GM12878 (cell line): ENCODE measurements at regions not wholly inside any gene's neighbourhood (a gene's known extent, or its start where the extent isn't known, plus 50 kb on each side); places are given as distances from the start of the nearest gene placed in this dataset.

Source experiments
- ATAC-seq: fragments of 200-7000 bp; cut with Tn5 transposase; 3 replicates; pipeline ENCODE4 v1.9.1; 2020; ENCODE audit warnings: mild to moderate bottlenecking, moderate library complexity
- BruUV-seq: library from RNA; stranded (reverse); fragments of 400-500 nt; replicated peaks from 2 replicates; lab custom pipeline; 2021; lab: Mats Ljungman, UMichigan
- CTCF ChIA-PET: fragments of 300-600 bp; sonication (Branson Sonifier 250); formaldehyde crosslinking; extraction: SDS; loops from one replicate; lab custom pipeline; 2021; ENCODE audit warnings: inconsistent platforms; lab: Yijun Ruan, JAX
- POLR2A ChIA-PET: fragments of 350-600 bp; formaldehyde crosslinking; extraction: SDS; loops from one replicate; lab custom pipeline; 2021; ENCODE audit warnings: inconsistent platforms; lab: Charles Lee
- RAD21 ChIA-PET: fragments of 300-600 bp; sonication (Branson Sonifier 250); formaldehyde crosslinking; loops from one replicate; lab custom pipeline; 2023; ENCODE audit warnings: antibody characterized with exemption; ENCODE audit not compliant: unreplicated experiment; lab: Charles Lee
- SMC1A ChIA-PET: fragments of 300-600 bp; sonication (Branson Sonifier 250); formaldehyde crosslinking; loops from one replicate; lab custom pipeline; 2023; ENCODE audit not compliant: unreplicated experiment, uncharacterized antibody; lab: Charles Lee
- DNase-seq: peaks from one replicate; pipeline ENCODE4 v3.0.0-alpha.2; 2011; ENCODE audit warnings: low read depth, low spot score
- FAIRE-seq: peaks from 3 replicates; lab custom pipeline; 2011; peaks lifted over from hg19 to GRCh38; lab: Jason Lieb, UNC
- H2AFZ ChIP-seq: 2 replicates; pipeline ENCODE4 v1.6.0; 2011; ENCODE audit warnings: low read depth, low read length, control low read depth; ENCODE audit not compliant: control insufficient read depth
- H3K27ac ChIP-seq: 2 replicates; pipeline ENCODE4 v1.5.1; 2011; ENCODE audit warnings: control low read depth; ENCODE audit not compliant: control insufficient read depth, insufficient read depth
- H3K27me3 ChIP-seq, 2 experiments: replicated peaks in 1 of 2; 2 replicates each; pipeline versions ENCODE4 v1.6.0 to v1.6.1; 2011; ENCODE audit warnings: low read length in 1 of 2; ENCODE audit not compliant: control insufficient read depth in 2 of 2, insufficient read depth in 2 of 2
- H3K36me3 ChIP-seq, 2 experiments: 2 replicates each; pipeline ENCODE4 v1.5.1; 2011; ENCODE audit warnings: low read length in 1 of 2; ENCODE audit not compliant: control insufficient read depth in 2 of 2, insufficient read depth in 2 of 2
- H3K4me1 ChIP-seq: 2 replicates; pipeline ENCODE4 v1.6.1; 2011; ENCODE audit warnings: mild to moderate bottlenecking, low read length, moderate library complexity, mixed read lengths; ENCODE audit not compliant: control insufficient read depth, insufficient read depth
- H3K4me2 ChIP-seq: 2 replicates; pipeline ENCODE4 v1.6.0; 2011; ENCODE audit warnings: control low read depth; ENCODE audit not compliant: control insufficient read depth, insufficient read depth
- H3K4me3 ChIP-seq: fragments of 200-600 bp; sonication (generic); 2 replicates; pipeline ENCODE4 v1.5.1; 2016
- H3K79me2 ChIP-seq: 2 replicates; pipeline ENCODE4 v1.6.0; 2011; ENCODE audit warnings: low read length; ENCODE audit not compliant: control insufficient read depth, insufficient read depth
- H3K9ac ChIP-seq: 2 replicates; pipeline ENCODE4 v1.8.0; 2011; ENCODE audit warnings: low read length, control low read depth, mixed read lengths; ENCODE audit not compliant: control insufficient read depth, insufficient read depth
- H3K9me3 ChIP-seq: replicated peaks from 3 replicates; pipeline ENCODE4 v1.5.1; 2011; ENCODE audit warnings: mild to moderate bottlenecking, low read length; ENCODE audit not compliant: control insufficient read depth, insufficient read depth
- H4K20me1 ChIP-seq: 2 replicates; pipeline ENCODE4 v1.6.0; 2011; ENCODE audit not compliant: control insufficient read depth, insufficient read depth
- FOXM1 ChIP-seq: IDR thresholded peaks from 2 replicates; pipeline ENCODE4 v1.6.1; 2012; ENCODE audit warnings: low read depth, mild to moderate bottlenecking, inconsistent platforms, low read length, moderate library complexity
- NFYA ChIP-seq: IDR thresholded peaks from 2 replicates; pipeline ENCODE4 v1.6.1; 2011; ENCODE audit warnings: low read depth, mild to moderate bottlenecking, low read length, improper control_type of control experiment, borderline replicate concordance
- NR2F1 ChIP-seq: fragments of 450-650 bp; conservative IDR thresholded peaks from 2 replicates; pipeline ENCODE4 v1.6.1; 2017; ENCODE audit warnings: mild to moderate bottlenecking
- RB1 ChIP-seq: fragments of 450-650 bp; formaldehyde crosslinking; IDR thresholded peaks from 2 replicates; pipeline ENCODE4 v1.6.1; 2017; ENCODE audit warnings: mild to moderate bottlenecking, borderline replicate concordance
- SMAD5 ChIP-seq: IDR thresholded peaks from 2 replicates; pipeline ENCODE4 v1.6.1; 2016; ENCODE audit warnings: antibody characterized with exemption, low read depth
- TARDBP ChIP-seq: IDR thresholded peaks from 2 replicates; pipeline ENCODE4 v1.6.1; 2016; ENCODE audit warnings: borderline replicate concordance
- ZNF207 ChIP-seq: fragments of 450-650 bp; IDR thresholded peaks from 2 replicates; pipeline ENCODE4 v1.6.1; 2014; ENCODE audit warnings: antibody characterized with exemption, mild to moderate bottlenecking, borderline replicate concordance
- WGBS: methylation state at CpG from one replicate; pipeline ENCODE4 v1.1.6; 2016; ENCODE audit warnings: low lambda C conversion rate; ENCODE audit not compliant: insufficient replicate concordance, insufficient coverage; ENCODE audit errors: missing lambda C conversion rate; 5-methylcytosine and 5-hydroxymethylcytosine counted together
- in situ Hi-C: fragments of 300-500 bp; cut with MboI; formaldehyde crosslinking; loops from 9 replicates; pipeline ENCODE4 v1.14.3; 2018; ENCODE audit warnings: mixed read lengths
- intact Hi-C: fragments of 100-400 bp; cut with micrococcal nuclease; formaldehyde crosslinking; loops from one replicate; pipeline ENCODE4 v1.14.2; 2022; ENCODE audit not compliant: unreplicated experiment
- TF ChIP-seq, protein P1 (sequence below): IDR thresholded peaks from 2 replicates; pipeline ENCODE4 v1.6.1; 2012; ENCODE audit warnings: improper control_type of control experiment, low read depth, low read length; ENCODE audit not compliant: insufficient replicate concordance
- TF ChIP-seq, protein P2 (sequence below): fragments of 450-650 bp; IDR thresholded peaks from 2 replicates; pipeline ENCODE4 v1.6.1; 2017; ENCODE audit warnings: mild to moderate bottlenecking
- TF ChIP-seq, protein P3 (sequence below): fragments of 450-650 bp; IDR thresholded peaks from 2 replicates; pipeline ENCODE4 v1.6.1; 2017; ENCODE audit warnings: mild to moderate bottlenecking, moderate library complexity
- TF ChIP-seq, protein P4 (sequence below): fragments of 450-650 bp; IDR thresholded peaks from 2 replicates; pipeline ENCODE4 v1.6.1; 2017; ENCODE audit warnings: low read depth, mild to moderate bottlenecking, moderate library complexity

DNA sequence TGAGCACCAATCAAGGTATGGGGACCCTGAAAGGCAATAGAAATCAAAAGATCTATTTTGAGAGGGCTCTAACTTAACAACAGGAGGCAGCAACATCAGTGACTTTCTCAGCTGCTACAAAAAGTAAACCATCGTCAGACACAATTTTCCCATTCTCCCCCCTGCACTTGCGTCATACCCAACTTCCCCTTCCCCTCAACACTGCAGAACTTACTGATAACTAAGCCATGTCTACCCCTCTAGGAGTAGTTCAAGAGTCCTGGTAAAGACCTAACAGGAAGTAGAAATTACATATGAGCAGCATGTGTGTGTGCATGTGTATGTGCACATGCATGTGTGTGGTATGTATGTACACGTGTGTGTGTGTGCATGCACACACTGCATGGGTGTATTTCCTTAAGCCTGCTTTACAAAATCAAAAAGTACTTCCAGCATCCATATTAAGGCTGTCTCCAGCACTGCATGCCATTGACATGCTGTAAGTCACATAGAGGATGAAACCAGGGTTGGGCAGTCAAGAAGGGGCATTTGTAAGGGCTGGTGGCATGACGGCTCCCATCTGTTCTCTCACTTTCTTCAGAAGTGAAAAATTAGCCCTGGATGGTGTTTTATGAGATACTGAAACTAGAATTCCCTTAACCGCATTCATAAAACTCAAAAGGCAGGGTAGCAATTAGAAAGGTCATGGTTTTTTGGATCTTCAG, 460.1 kb upstream of the RUNX1 start:
- no peak for FAIRE-seq
- intact Hi-C loops, result no loop called here
- Histone ChIP-seq H3K36me3 (no peaks in the 10 kb centered on the region), H2AFZ (no peak overlapping the region), H3K4me3 (no peak overlapping the region), H3K9ac (no peak overlapping the region), H3K27ac (no peak overlapping the region), H3K27me3 (no peaks in the 10 kb centered on the region; a peak in 2 of 4 replicates), H3K79me2 (no peaks in the 10 kb centered on the region), H3K4me1 (no peaks in the 10 kb centered on the region), H3K9me3 (no peaks in the 10 kb centered on the region), H4K20me1 (no peaks in the 10 kb centered on the region), H3K4me2 (no peak overlapping the region)
- no peak for DNase-seq
- SMC1A ChIA-PET, result no interaction called here
- CTCF ChIA-PET, result interaction anchor here (1.7 kb wide), 1 partner anchor 764 kb away, joined by 3 read pairs; no protein-coding TSS in a partner anchor
- in situ Hi-C loops, result no loop called here
- no peak for ATAC-seq
- WGBS, result 29% methylated on average over 5 of the region's 5 CpGs
- POLR2A ChIA-PET, result no interaction called here
- RAD21 ChIA-PET, result no interaction called here
- BruUV-seq, result no TSS peak
- TF ChIP-seq ZNF207 (no peak), NFYA (no peak), RB1 (no peak), TARDBP (no peak), SMAD5 (no peak), FOXM1 (no peak), NR2F1 (no peak)
- TF ChIP-seq, protein P1, sequence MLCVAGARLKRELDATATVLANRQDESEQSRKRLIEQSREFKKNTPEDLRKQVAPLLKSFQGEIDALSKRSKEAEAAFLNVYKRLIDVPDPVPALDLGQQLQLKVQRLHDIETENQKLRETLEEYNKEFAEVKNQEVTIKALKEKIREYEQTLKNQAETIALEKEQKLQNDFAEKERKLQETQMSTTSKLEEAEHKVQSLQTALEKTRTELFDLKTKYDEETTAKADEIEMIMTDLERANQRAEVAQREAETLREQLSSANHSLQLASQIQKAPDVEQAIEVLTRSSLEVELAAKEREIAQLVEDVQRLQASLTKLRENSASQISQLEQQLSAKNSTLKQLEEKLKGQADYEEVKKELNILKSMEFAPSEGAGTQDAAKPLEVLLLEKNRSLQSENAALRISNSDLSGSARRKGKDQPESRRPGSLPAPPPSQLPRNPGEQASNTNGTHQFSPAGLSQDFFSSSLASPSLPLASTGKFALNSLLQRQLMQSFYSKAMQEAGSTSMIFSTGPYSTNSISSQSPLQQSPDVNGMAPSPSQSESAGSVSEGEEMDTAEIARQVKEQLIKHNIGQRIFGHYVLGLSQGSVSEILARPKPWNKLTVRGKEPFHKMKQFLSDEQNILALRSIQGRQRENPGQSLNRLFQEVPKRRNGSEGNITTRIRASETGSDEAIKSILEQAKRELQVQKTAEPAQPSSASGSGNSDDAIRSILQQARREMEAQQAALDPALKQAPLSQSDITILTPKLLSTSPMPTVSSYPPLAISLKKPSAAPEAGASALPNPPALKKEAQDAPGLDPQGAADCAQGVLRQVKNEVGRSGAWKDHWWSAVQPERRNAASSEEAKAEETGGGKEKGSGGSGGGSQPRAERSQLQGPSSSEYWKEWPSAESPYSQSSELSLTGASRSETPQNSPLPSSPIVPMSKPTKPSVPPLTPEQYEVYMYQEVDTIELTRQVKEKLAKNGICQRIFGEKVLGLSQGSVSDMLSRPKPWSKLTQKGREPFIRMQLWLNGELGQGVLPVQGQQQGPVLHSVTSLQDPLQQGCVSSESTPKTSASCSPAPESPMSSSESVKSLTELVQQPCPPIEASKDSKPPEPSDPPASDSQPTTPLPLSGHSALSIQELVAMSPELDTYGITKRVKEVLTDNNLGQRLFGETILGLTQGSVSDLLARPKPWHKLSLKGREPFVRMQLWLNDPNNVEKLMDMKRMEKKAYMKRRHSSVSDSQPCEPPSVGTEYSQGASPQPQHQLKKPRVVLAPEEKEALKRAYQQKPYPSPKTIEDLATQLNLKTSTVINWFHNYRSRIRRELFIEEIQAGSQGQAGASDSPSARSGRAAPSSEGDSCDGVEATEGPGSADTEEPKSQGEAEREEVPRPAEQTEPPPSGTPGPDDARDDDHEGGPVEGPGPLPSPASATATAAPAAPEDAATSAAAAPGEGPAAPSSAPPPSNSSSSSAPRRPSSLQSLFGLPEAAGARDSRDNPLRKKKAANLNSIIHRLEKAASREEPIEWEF, result no peak
- TF ChIP-seq, protein P2, sequence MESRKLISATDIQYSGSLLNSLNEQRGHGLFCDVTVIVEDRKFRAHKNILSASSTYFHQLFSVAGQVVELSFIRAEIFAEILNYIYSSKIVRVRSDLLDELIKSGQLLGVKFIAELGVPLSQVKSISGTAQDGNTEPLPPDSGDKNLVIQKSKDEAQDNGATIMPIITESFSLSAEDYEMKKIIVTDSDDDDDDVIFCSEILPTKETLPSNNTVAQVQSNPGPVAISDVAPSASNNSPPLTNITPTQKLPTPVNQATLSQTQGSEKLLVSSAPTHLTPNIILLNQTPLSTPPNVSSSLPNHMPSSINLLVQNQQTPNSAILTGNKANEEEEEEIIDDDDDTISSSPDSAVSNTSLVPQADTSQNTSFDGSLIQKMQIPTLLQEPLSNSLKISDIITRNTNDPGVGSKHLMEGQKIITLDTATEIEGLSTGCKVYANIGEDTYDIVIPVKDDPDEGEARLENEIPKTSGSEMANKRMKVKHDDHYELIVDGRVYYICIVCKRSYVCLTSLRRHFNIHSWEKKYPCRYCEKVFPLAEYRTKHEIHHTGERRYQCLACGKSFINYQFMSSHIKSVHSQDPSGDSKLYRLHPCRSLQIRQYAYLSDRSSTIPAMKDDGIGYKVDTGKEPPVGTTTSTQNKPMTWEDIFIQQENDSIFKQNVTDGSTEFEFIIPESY, result no peak
- TF ChIP-seq, protein P3, sequence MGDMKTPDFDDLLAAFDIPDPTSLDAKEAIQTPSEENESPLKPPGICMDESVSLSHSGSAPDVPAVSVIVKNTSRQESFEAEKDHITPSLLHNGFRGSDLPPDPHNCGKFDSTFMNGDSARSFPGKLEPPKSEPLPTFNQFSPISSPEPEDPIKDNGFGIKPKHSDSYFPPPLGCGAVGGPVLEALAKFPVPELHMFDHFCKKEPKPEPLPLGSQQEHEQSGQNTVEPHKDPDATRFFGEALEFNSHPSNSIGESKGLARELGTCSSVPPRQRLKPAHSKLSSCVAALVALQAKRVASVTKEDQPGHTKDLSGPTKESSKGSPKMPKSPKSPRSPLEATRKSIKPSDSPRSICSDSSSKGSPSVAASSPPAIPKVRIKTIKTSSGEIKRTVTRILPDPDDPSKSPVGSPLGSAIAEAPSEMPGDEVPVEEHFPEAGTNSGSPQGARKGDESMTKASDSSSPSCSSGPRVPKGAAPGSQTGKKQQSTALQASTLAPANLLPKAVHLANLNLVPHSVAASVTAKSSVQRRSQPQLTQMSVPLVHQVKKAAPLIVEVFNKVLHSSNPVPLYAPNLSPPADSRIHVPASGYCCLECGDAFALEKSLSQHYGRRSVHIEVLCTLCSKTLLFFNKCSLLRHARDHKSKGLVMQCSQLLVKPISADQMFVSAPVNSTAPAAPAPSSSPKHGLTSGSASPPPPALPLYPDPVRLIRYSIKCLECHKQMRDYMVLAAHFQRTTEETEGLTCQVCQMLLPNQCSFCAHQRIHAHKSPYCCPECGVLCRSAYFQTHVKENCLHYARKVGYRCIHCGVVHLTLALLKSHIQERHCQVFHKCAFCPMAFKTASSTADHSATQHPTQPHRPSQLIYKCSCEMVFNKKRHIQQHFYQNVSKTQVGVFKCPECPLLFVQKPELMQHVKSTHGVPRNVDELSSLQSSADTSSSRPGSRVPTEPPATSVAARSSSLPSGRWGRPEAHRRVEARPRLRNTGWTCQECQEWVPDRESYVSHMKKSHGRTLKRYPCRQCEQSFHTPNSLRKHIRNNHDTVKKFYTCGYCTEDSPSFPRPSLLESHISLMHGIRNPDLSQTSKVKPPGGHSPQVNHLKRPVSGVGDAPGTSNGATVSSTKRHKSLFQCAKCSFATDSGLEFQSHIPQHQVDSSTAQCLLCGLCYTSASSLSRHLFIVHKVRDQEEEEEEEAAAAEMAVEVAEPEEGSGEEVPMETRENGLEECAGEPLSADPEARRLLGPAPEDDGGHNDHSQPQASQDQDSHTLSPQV, result no peak
- TF ChIP-seq, protein P4, sequence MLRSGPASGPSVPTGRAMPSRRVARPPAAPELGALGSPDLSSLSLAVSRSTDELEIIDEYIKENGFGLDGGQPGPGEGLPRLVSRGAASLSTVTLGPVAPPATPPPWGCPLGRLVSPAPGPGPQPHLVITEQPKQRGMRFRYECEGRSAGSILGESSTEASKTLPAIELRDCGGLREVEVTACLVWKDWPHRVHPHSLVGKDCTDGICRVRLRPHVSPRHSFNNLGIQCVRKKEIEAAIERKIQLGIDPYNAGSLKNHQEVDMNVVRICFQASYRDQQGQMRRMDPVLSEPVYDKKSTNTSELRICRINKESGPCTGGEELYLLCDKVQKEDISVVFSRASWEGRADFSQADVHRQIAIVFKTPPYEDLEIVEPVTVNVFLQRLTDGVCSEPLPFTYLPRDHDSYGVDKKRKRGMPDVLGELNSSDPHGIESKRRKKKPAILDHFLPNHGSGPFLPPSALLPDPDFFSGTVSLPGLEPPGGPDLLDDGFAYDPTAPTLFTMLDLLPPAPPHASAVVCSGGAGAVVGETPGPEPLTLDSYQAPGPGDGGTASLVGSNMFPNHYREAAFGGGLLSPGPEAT, result no peak
